GM12872 (cell line): ENCODE measurements at regions not wholly inside any gene's neighbourhood (a gene's known extent, or its start where the extent isn't known, plus 50 kb on each side); places are given as distances from the start of the nearest gene placed in this dataset.

Experiments
- TF ChIP-seq, protein P1 (sequence below): IDR thresholded peaks from 3 replicates; pipeline ENCODE4 v1.5.1; 2011; ENCODE audit warnings: low read depth, mild to moderate bottlenecking, low read length, moderate library complexity; ENCODE audit not compliant: insufficient read depth

DNA sequence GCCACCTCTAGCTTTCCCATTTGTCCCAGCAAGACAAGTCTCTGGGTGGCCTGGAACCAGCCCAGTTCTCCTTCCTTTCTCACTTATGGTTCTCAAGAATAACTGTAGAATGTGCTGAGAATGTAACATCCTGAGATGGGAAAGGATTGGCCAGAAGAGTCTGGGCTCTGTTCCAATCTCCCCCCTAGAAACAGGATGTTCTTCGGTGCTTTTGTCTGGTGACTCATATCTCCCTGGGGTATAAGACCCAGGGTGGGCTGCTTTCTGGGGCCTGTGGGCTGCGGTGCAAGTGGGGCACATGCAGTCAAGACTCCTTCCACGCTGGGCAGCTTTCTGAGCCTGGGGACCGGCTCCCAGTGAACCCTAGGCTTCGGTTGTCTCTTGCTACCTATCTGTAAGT is 251.2 kb upstream of the POU3F1 start:
- TF ChIP-seq, protein P1, sequence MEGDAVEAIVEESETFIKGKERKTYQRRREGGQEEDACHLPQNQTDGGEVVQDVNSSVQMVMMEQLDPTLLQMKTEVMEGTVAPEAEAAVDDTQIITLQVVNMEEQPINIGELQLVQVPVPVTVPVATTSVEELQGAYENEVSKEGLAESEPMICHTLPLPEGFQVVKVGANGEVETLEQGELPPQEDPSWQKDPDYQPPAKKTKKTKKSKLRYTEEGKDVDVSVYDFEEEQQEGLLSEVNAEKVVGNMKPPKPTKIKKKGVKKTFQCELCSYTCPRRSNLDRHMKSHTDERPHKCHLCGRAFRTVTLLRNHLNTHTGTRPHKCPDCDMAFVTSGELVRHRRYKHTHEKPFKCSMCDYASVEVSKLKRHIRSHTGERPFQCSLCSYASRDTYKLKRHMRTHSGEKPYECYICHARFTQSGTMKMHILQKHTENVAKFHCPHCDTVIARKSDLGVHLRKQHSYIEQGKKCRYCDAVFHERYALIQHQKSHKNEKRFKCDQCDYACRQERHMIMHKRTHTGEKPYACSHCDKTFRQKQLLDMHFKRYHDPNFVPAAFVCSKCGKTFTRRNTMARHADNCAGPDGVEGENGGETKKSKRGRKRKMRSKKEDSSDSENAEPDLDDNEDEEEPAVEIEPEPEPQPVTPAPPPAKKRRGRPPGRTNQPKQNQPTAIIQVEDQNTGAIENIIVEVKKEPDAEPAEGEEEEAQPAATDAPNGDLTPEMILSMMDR: no peak

DNA sequence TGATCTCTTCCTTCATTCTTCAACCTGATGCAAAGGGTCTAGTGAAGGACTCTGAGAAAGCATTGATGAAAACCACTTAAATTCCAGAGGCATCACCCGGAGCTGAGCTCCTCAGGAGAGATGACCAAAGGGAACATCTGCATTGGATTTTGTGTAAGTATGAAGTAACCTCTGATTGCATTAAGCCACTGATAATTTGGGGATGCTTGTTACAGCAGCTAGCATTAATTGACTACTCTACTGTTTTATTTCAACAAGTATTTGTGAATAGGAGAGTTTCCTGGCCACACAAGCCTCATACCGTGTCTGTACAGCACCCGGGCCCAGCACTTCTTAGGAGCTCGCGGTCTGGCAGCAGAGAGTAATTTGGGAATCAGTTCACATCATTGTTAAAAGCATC is 250.7 kb upstream of the POU3F1 start:
- TF ChIP-seq, protein P1: no peak

DNA sequence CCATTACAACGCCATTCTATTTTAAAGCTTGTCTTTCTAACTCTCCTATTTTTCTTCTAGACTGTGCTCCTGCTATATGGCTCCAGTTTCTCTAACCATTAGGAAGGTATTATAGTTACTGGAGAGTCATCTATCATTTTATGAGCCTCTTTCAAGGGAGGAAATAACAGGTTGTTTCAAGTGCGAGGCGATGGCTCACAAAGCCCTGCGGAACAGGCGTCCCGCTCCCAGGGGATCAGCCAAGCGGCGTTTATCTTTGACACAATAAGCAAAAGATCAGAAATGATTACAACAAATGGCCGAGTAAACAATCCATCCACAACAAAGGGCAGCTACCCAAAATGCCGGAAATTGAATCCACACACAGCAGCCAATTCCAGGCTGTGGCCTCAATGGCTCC is 249.5 kb upstream of the POU3F1 start:
- TF ChIP-seq, protein P1: no peak

DNA sequence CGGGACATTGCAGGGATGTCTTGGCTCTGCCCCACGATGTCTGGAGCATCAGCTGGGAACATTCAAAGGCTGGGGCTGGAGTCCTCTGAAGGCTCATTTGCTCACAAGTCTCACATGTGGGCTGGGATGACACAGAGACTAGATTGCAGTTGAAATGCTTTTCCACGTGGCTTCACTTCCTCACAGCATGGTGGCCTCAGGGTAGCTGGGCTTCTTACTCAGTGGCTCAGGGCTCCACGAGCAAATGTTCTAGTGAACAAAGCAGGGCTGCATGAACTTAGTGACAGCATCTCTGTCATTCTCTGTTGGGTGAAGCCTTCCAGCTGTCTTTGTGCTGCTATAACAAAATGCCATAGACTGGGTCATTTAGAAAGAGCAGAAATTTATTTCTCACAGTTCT is 247.0 kb upstream of the POU3F1 start:
- TF ChIP-seq, protein P1: no peak

DNA sequence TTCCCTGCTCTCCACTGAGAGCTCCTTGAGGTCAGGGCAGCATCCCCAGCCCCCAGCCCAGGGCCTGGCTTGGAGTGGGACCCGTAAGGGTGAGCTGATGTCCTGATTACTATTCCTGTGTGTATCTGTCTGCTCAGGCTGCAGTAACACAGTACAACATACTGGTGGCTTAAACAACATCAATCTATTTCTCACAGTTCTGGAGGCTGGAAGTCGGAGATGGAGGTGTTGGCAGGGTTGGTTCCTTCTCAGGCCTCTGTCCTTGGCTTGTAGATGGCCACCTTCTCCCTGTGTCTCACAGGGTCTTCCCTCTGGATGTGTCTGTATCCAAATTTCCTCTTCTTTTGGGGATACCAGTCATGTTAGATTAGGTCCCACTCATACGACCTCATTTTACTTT is 246.4 kb upstream of the POU3F1 start:
- TF ChIP-seq, protein P1: no peak

DNA sequence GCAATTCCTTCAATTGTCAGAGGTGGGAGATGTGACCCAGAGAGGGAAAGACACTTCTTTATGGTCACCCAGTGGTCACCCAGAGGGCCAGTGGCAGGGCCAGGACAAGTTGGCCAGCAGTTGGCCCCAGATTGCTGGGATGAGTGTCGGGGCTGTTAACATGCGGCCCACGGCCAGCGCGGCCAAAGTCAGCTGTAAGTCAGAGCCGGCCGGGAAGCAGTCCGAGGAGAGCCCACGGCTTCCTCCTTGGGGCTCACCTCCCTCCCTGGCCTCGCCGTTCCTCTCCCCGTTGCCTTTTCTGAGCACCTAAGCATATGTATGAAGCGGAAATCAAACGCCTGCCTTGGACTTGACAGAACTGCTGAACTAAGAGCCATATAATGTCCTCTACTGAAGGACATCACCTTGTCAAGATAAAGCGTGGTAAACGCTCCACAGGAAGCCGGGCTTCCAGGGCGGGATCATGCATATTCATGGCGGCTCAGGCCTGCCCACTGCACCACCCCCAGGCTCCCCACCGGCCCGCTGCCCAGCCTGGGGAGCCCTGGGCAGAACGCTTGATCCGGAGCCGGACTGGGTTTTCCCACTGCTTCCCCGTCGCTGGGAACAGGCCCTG is 245.4 kb upstream of the POU3F1 start:
- TF ChIP-seq, protein P1: no peak

DNA sequence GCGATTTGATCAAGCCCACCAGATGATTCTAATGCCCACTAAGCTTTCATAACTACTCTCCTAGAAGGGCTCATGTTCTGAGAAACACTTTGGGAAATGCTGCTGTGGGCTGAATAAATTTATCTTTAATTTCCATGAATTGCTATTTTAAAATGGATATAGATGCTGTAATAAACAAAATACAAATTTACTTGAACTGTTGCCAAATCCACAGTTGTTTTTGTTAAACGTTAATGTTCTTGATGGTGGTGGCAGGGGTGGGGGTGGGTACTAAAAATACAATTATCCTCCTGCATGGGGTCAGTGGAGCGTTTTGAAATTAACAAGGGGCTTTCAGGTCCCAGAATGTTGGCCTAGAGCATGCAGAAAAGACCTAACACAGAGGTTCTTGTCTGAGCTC is 244.7 kb upstream of the POU3F1 start:
- TF ChIP-seq, protein P1: no peak
